SK-N-MC (cell line): ENCODE measurements at regions not wholly inside any gene's neighbourhood (a gene's known extent, or its start where the extent isn't known, plus 50 kb on each side); places are given as distances from the start of the nearest gene placed in this dataset.

Source experiments
- EZH2 ChIP-seq: fragments of 200-600 bp; sonication (generic); IDR thresholded peaks from one replicate; pipeline ENCODE4 v1.6.1; 2017; ENCODE audit warnings: antibody characterized with exemption
- POLR2AphosphoS5 ChIP-seq: IDR thresholded peaks from 2 replicates; pipeline ENCODE4 v1.6.1; 2012; ENCODE audit warnings: mild to moderate bottlenecking, low read depth, low read length, borderline replicate concordance

GRCh38 chr1:34296059-34296458, 119.4 kb downstream of the C1orf94 start:
- TF ChIP-seq EZH2 (no peak), POLR2AphosphoS5 (no peak)
